Vagina (tissue), 2 donors: ENCODE measurements at regions not wholly inside any gene's neighbourhood (a gene's known extent, or its start where the extent isn't known, plus 50 kb on each side); places are given as distances from the start of the nearest gene placed in this dataset.

Source experiments
- CTCF ChIP-seq, 3 experiments: fragments of 450-650 bp in 2 of 3; fragments of 200-600 bp in 1 of 3; sonication (generic) in 1 of 3; IDR thresholded peaks; one replicate each; pipeline ENCODE4 v1.5.1; 2017 to 2019; ENCODE audit warnings: antibody characterized with exemption in 3 of 3, mild to moderate bottlenecking in 2 of 3, moderate library complexity in 2 of 3
- POLR2AphosphoS5 ChIP-seq, 2 donors: sonication (generic); formaldehyde crosslinking; IDR thresholded peaks; one replicate each; pipeline ENCODE4 v1.9.0; 2017; ENCODE audit warnings: antibody characterized with exemption in 2 of 2, mild to moderate bottlenecking in 2 of 2, low read depth in 1 of 2; ENCODE audit not compliant: insufficient read depth in 1 of 2

GRCh38 chr1:221303623-221304022 is 424.4 kb downstream of the HLX start:
- TF ChIP-seq CTCF (IDR thresholded peaks at IDR 0.05) (no peak), POLR2AphosphoS5 (IDR thresholded peaks at IDR 0.05; ENCODE audit: insufficient read depth in 1 of 2, low read depth in 1 of 2) (no peak)
